Psoas muscle (tissue), 7 donors: ENCODE measurements at regions not wholly inside any gene's neighbourhood (a gene's known extent, or its start where the extent isn't known, plus 50 kb on each side); places are given as distances from the start of the nearest gene placed in this dataset.

Experiments used
- ATAC-seq, 4 donors: fragments of 200-7000 bp; cut with Tn5 transposase; one replicate each; pipeline ENCODE4 v1.9.1; 2020; ENCODE audit warnings: moderate library complexity in 3 of 4, mild to moderate bottlenecking in 2 of 4
- DNase-seq, 2 donors: peaks; one replicate each; pipeline ENCODE4 v3.0.0-alpha.2; 2020
- H3K27ac ChIP-seq: fragments of 200-600 bp; one replicate; pipeline ENCODE4 v1.8.0; 2022
- H3K27me3 ChIP-seq, 3 donors: fragments of 200-600 bp in 1 of 3; one replicate each; pipeline versions ENCODE4 v1.6.1 to v1.8.0; 2013 to 2022; ENCODE audit warnings: low read length in 2 of 3, mild to moderate bottlenecking in 2 of 3, moderate library complexity in 1 of 3; ENCODE audit not compliant: insufficient read depth in 3 of 3
- H3K36me3 ChIP-seq, 2 donors: fragments of 200-600 bp in 1 of 2; one replicate each; pipeline versions ENCODE4 v1.6.1 to v1.8.0; 2013 to 2022; ENCODE audit warnings: low read depth in 1 of 2, mild to moderate bottlenecking in 1 of 2, moderate library complexity in 1 of 2; ENCODE audit not compliant: insufficient read depth in 1 of 2
- H3K4me1 ChIP-seq: fragments of 200-600 bp; one replicate; pipeline ENCODE4 v1.8.0; 2022
- H3K4me3 ChIP-seq: fragments of 200-600 bp; one replicate; pipeline ENCODE4 v1.8.0; 2022; ENCODE audit warnings: mild to moderate bottlenecking
- H3K9me3 ChIP-seq: fragments of 200-600 bp; one replicate; pipeline ENCODE4 v1.8.0; 2022
- WGBS, 3 donors: extraction: QIAGEN DNeasy Blood & Tissue Kit; methylation state at CpG; one replicate each; pipeline versions ENCODE4 v1.1.6 to v1.1.7; 2013; 5-methylcytosine and 5-hydroxymethylcytosine counted together
- intact Hi-C, 2 donors: fragments of 100-400 bp; cut with DNase I; formaldehyde crosslinking; loops; one replicate each; pipeline versions ENCODE4 v1.11.0 to v1.14.2; 2022
- TF ChIP-seq, protein P1 (sequence below): fragments of 200-600 bp; IDR thresholded peaks from one replicate; pipeline ENCODE4 v1.8.0; 2022; ENCODE audit warnings: antibody characterized with exemption
- donor health status: healthy with polysubstance abuse.
- donor health status: DM: no; HTN: no; CAD: no; lungs with moderate emphysema.
- donor health status: Bipolar disorder and iron deficiency.
- donor health status: healthy.
- donor health status: DM: yes; HTN: yes; CAD: no.
- donor health status: DM: no; HTN: no; CAD: no.
- donor health status: DM: yes; HTN: yes; CAD: no.

DNA sequence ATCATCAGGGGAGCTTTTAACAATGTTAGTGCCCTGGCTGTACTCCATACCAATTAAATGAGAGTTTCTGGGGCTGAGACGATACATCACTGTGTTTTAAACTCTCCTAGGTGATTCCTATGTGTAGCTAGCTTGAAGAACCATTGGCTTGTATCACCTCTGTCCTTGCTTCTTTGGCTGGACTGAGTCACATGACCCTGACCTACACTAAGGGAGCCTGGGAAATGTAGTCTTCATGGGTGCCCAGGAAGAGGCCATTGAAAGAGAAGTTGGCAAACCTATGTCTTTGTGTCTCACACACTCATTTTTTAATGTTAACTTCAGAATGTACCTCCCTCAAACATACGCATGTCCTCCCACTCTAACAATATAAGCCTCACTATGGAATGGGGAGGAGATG, 506.6 kb downstream of the DHX35 start:
- Histone ChIP-seq H3K36me3 (no peaks in the 10 kb centered on the region), H3K4me1 (no peaks in the 10 kb centered on the region), H3K4me3 (no peak overlapping the region), H3K9me3 (no peaks in the 10 kb centered on the region), H3K27me3 (no peaks in the 10 kb centered on the region), H3K27ac (no peak overlapping the region)
- ATAC-seq (no peak), DNase-seq (no peak)
- TF ChIP-seq, protein P1, sequence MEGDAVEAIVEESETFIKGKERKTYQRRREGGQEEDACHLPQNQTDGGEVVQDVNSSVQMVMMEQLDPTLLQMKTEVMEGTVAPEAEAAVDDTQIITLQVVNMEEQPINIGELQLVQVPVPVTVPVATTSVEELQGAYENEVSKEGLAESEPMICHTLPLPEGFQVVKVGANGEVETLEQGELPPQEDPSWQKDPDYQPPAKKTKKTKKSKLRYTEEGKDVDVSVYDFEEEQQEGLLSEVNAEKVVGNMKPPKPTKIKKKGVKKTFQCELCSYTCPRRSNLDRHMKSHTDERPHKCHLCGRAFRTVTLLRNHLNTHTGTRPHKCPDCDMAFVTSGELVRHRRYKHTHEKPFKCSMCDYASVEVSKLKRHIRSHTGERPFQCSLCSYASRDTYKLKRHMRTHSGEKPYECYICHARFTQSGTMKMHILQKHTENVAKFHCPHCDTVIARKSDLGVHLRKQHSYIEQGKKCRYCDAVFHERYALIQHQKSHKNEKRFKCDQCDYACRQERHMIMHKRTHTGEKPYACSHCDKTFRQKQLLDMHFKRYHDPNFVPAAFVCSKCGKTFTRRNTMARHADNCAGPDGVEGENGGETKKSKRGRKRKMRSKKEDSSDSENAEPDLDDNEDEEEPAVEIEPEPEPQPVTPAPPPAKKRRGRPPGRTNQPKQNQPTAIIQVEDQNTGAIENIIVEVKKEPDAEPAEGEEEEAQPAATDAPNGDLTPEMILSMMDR: no peak
- 87 to 96% (median 93%) methylated on average over 2 of the region's 2 CpGs for WGBS, 3 donors
- intact Hi-C loops: no loop called here

DNA sequence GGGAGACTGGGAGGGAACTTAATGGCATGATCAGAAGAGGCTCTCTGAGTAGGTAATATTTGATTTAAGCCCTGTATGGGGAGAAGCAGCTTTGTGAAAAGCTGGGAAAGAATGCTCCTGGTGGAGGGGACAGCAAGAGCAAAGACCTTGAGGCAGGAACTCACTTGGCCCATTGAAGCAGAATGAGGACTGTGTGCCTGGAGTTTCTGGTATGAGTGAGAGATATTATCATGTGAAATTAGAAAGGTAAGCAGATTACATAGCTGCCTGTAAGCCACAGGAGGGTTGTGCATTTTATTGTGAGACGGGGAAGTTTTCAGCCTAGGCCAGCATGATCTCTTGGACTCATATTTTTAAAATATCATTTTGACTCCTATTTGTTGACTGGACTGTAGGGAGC, 502.1 kb downstream of the DHX35 start:
- Histone ChIP-seq H3K9me3 (no peaks in the 10 kb centered on the region), H3K4me3 (no peak overlapping the region), H3K27me3 (no peaks in the 10 kb centered on the region), H3K36me3 (no peaks in the 10 kb centered on the region), H3K27ac (no peak overlapping the region), H3K4me1 (no peaks in the 10 kb centered on the region)
- DNase-seq (no peak), ATAC-seq (no peak)
- TF ChIP-seq, protein P1: no peak
- 98 to 100% (median 100%) methylated on average over 1 of the region's 1 CpG for WGBS, 3 donors
- intact Hi-C loops: no loop called here

DNA sequence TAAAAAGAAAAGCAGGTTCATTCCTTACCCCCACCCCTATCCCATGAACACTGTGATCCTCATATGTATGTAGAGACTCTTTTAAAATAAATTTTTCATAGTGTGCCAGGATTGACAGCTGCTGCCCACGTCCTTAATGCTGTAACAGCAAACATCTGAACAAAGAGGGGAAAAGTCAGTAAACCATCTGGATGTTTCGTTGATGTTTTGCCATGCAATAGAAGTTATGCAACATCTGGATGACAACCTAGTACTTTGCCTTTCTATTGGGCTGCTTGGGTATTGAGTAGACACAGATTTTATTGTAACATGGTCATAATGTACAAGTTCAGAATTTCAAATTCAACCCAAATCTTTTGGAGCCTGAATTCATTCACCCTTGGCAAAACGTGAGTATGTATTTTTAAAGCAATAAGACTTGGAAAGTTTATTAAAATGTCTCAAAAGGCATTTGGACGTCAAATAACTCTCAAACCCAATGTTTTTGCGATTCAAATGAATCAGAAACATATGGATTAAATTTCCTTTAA, 500.3 kb downstream of the DHX35 start:
- TF ChIP-seq, protein P1: no peak
- Histone ChIP-seq H3K36me3 (no peaks in the 10 kb centered on the region), H3K4me1 (no peaks in the 10 kb centered on the region), H3K9me3 (no peaks in the 10 kb centered on the region), H3K27me3 (no peaks in the 10 kb centered on the region), H3K4me3 (no peak overlapping the region), H3K27ac (no peak overlapping the region)
- no peak for DNase-seq
- ATAC-seq: no peak
- intact Hi-C loops: no loop called here
- 49 to 66% (median 53%) methylated on average over 5 of the region's 5 CpGs for WGBS, 3 donors

DNA sequence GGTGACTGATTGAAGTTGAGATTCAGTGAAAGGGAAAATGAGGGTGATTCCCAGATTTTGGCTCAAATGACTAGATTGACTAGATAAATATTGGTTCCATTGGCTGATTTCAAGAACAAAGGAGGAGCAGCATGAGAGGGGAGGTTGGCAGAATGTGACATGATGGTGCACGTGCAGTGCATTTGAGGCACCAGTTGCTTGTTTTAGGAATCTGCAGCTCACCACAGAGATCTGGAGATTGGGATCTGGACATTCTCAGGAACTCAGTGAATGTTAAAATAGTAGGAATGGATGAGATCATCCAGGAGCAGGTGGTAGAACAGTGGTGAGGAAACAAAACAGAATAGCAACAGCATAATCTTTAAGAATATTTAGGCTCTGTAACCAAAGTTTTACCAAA, 496.3 kb downstream of the DHX35 start:
- no peaks in the 10 kb centered on the region for H3K4me1 ChIP-seq
- TF ChIP-seq, protein P1: no peak
- no peaks in the 10 kb centered on the region for H3K36me3 ChIP-seq
- no peak overlapping the region for H3K27ac ChIP-seq
- 69 to 80% (median 72%) methylated on average over 1 of the region's 1 CpG for WGBS, 3 donors
- DNase-seq (no peak), ATAC-seq (no peak)
- no peaks in the 10 kb centered on the region for H3K9me3 ChIP-seq
- intact Hi-C loops: no loop called here
- H3K4me3 ChIP-seq: no peak overlapping the region
- H3K27me3 ChIP-seq: no peaks in the 10 kb centered on the region

DNA sequence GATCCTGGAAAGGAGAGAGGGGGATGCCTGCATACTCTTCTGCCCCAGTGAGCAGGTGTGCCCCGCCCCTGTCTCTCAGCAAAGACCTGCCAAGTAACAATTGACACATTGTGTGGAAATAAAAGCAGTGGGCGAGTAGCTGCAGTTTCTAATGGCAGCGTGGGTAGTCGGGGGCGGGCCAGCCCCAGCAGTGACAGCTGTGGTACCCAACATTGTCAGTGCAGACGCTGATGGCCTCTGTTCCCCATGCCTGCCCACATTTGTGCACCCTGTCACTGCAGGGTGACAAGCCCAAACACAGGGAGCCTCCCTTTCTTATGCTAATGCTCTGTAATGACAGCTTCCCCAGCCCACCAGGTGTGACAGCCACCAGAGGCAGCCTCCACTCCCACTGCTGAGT, 491.7 kb downstream of the DHX35 start:
- H3K4me3 ChIP-seq: no peak overlapping the region
- WGBS, 3 donors: 51 to 58% (median 54%) methylated on average over 6 of the region's 6 CpGs
- intact Hi-C loops: no loop called here
- H3K4me1 ChIP-seq: no peaks in the 10 kb centered on the region
- H3K27ac ChIP-seq: no peak overlapping the region
- DNase-seq (no peak), ATAC-seq (no peak)
- H3K9me3 ChIP-seq: no peaks in the 10 kb centered on the region
- TF ChIP-seq, protein P1: no peak
- no peaks in the 10 kb centered on the region for H3K27me3 ChIP-seq
- H3K36me3 ChIP-seq: no peaks in the 10 kb centered on the region
